ENCODE measurements at regions not wholly inside any gene's neighbourhood (a gene's known extent, or its start where the extent isn't known, plus 50 kb on each side); places are given as distances from the start of the nearest gene placed in this dataset.

DNA sequence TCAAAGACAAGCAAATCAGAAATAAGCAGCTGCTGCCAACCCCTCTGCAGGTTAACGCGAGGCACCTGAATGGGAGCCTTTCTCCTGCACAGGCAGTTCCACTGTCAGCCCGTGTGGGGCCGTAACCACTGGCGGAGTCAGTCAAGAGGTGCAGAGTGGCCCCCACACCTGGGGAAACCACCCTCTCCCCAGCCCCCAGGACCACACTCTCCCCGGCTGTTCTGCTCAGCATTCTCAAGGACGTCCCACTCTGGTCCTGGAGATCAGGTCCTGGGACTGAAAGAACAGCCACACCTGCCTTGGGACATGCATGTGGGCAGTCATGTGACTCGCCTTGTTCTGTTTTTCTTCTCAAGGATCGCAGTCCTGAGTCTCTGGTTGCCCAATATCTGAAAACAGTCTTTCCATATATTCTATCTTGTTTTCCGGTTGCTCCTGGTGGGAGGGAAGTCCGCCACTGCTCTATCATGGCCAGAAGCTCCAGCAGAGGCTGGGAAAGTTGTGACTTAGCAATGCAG lies 252.5 kb downstream of the PTPRU start:
- no peak for DNase-seq
- Histone ChIP-seq H3K9me3 (ENCODE audit: low read length) (no peaks in the 10 kb centered on the region), H3K79me2 (ENCODE audit: low read length) (no peaks in the 10 kb centered on the region), H3K4me2 (ENCODE audit: low read depth, low read length, poor library complexity, severe bottlenecking) (no peak overlapping the region), H3K27me3 (ENCODE audit: low read length) (no peaks in the 10 kb centered on the region), H4K20me1 (ENCODE audit: insufficient read depth, low read depth, low read length) (no peaks in the 10 kb centered on the region), H3K9me2 (replicated peaks; ENCODE audit: insufficient read depth, low read length) (no peaks in the 10 kb centered on the region), H3K4me3 (ENCODE audit: low read length) (no peak overlapping the region), H3K27ac (ENCODE audit: low read length) (no peak overlapping the region), H3K36me3 (ENCODE audit: insufficient read depth, low read length) (no peaks in the 10 kb centered on the region), H3K4me1 (ENCODE audit: low read length) (no peaks in the 10 kb centered on the region), H2AFZ (ENCODE audit: low read length) (no peak overlapping the region), H3K9ac (ENCODE audit: low read length) (no peak overlapping the region)

DNA sequence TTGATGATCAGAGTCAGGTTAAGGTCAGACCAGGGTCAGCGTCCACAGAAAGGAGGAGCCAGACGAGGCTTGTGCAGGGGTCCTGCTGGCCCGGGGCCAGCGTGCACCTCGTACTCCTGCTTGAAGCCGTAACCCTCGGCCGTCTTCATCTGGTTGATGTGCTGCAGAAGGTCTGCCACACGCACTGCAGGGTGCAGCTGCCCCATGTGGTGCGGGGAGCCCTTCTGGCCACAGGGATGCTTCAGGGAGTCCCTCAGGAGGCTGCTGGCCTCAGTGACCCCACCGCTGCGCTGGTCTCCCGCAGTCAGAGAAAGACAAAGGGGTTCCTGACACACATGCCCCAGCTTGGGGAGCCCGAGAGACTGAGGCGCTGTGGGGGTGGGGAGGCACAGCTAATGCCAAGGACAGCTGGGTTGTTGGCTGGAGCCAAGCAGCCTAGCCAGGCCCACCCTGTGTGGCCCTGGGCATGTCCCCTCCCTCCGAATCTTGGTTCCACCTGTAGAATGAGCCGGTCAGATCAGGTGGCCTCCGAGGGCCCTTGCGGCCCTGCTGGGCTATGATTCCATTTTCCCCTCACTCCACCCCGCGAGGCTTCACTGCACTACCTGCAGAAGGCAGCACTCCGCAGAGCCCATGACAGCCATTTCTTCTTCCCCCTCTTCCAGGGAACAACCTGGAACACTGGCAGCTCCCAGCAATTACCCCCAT lies 251.9 kb downstream of the PTPRU start:
- no peak overlapping the region for H3K4me2 ChIP-seq (ENCODE audit: low read depth, low read length, poor library complexity, severe bottlenecking)
- no peaks in the 10 kb centered on the region for H3K36me3 ChIP-seq (ENCODE audit: insufficient read depth, low read length)
- no peaks in the 10 kb centered on the region for H3K27me3 ChIP-seq (ENCODE audit: low read length)
- DNase-seq, result no peak
- no peaks in the 10 kb centered on the region for H3K9me2 ChIP-seq (replicated peaks; ENCODE audit: insufficient read depth, low read length)
- no peaks in the 10 kb centered on the region for H3K4me1 ChIP-seq (ENCODE audit: low read length)
- H3K27ac ChIP-seq (ENCODE audit: low read length), result no peak overlapping the region
- no peaks in the 10 kb centered on the region for H4K20me1 ChIP-seq (ENCODE audit: insufficient read depth, low read depth, low read length)
- H3K4me3 ChIP-seq (ENCODE audit: low read length), result no peak overlapping the region
- H3K9ac ChIP-seq (ENCODE audit: low read length), result no peak overlapping the region
- H3K79me2 ChIP-seq (ENCODE audit: low read length), result no peaks in the 10 kb centered on the region
- H2AFZ ChIP-seq (ENCODE audit: low read length), result no peak overlapping the region
- no peaks in the 10 kb centered on the region for H3K9me3 ChIP-seq (ENCODE audit: low read length)

DNA sequence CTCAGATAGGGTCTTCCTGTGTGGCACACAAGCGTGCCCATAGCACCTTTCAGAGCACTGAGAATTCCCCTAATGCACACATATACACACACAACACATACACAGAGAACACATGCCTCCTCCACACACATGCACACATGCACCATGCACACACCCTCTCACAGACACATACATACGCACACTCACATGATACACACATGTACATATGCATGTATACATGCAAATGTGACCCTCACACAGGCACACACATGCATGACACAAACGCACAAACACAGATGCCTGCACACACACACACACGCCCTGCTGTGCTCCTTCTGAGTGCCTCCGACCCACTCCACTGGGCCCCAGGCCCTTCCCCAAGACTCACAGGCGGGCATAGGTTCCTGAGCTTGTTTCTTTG lies 251.0 kb downstream of the PTPRU start:
- H3K9ac ChIP-seq (ENCODE audit: low read length), result no peak overlapping the region
- H3K4me3 ChIP-seq (ENCODE audit: low read length), result no peak overlapping the region
- H2AFZ ChIP-seq (ENCODE audit: low read length), result no peak overlapping the region
- H3K4me1 ChIP-seq (ENCODE audit: low read length), result no peaks in the 10 kb centered on the region
- no peaks in the 10 kb centered on the region for H3K79me2 ChIP-seq (ENCODE audit: low read length)
- no peak overlapping the region for H3K27ac ChIP-seq (ENCODE audit: low read length)
- no peaks in the 10 kb centered on the region for H4K20me1 ChIP-seq (ENCODE audit: insufficient read depth, low read depth, low read length)
- no peak overlapping the region for H3K4me2 ChIP-seq (ENCODE audit: low read depth, low read length, poor library complexity, severe bottlenecking)
- no peaks in the 10 kb centered on the region for H3K9me2 ChIP-seq (replicated peaks; ENCODE audit: insufficient read depth, low read length)
- H3K27me3 ChIP-seq (ENCODE audit: low read length), result no peaks in the 10 kb centered on the region
- no peaks in the 10 kb centered on the region for H3K9me3 ChIP-seq (ENCODE audit: low read length)
- DNase-seq, result no peak
- H3K36me3 ChIP-seq (ENCODE audit: insufficient read depth, low read length), result no peaks in the 10 kb centered on the region

DNA sequence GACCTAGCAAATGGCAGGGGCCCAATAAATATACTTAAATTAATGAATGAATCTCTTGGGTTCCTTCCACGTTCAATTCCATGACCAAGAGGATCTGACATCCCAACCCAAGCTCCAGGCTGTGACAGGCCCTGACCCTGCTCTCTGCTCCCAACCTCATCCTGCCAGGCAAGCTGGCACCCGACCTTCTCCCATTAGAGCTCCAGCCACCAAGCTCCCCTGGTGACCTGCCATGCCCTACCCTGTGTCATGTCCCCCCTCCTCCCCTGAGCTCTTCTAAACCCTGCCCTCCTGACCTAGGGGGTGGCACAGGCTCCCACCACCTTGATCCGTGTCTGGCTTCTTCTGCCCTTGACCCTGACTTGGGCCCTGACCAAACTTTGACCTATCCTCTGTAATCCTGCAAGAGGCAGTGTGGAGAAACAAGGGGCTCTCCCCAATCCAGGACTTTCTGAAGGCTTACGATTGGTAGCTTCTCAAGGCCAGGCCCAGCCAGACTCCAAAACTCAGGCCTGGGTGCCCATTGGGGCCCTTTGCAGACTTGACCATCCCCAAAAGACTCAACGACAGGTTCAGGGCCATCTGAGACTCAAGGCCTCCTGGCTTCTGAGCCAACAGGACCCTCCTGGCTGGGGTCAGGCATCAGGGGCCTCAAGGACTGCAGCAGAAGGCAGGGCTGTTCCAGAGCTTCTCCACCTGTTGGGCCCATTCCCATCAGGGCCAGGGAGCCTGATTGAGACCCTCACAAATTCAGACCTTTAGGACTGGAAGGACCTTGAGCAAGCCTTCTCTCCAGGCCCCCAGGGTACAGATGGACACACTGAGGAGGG lies 249.0 kb downstream of the PTPRU start:
- H3K4me3 ChIP-seq (ENCODE audit: low read length), result no peak overlapping the region
- H4K20me1 ChIP-seq (ENCODE audit: insufficient read depth, low read depth, low read length), result no peaks in the 10 kb centered on the region
- no peak overlapping the region for H2AFZ ChIP-seq (ENCODE audit: low read length)
- H3K4me1 ChIP-seq (ENCODE audit: low read length), result no peaks in the 10 kb centered on the region
- H3K4me2 ChIP-seq (ENCODE audit: low read depth, low read length, poor library complexity, severe bottlenecking), result no peak overlapping the region
- no peaks in the 10 kb centered on the region for H3K9me3 ChIP-seq (ENCODE audit: low read length)
- H3K9me2 ChIP-seq (replicated peaks; ENCODE audit: insufficient read depth, low read length), result no peaks in the 10 kb centered on the region
- no peaks in the 10 kb centered on the region for H3K27me3 ChIP-seq (ENCODE audit: low read length)
- no peak for DNase-seq
- H3K36me3 ChIP-seq (ENCODE audit: insufficient read depth, low read length), result no peaks in the 10 kb centered on the region
- H3K79me2 ChIP-seq (ENCODE audit: low read length), result no peaks in the 10 kb centered on the region
- H3K9ac ChIP-seq (ENCODE audit: low read length), result no peak overlapping the region
- no peak overlapping the region for H3K27ac ChIP-seq (ENCODE audit: low read length)

DNA sequence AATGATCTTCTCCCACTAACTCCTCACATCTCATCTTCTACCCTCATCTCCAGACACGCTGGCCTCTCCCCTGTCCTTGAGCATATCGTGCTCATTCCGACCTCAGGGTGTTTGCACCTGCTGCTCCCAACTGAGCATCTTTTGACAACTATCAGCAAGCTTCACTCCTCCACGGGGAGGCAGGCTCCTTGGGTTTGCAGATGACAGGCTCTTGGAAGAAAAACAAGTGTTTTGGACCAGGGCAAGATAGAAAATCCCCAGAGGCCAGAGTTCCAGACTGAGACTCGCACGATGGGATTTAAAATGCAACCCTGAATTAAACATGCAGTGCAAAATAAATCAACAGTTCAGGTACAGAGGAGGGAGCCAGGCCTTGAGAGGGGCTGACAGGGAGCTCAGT lies 246.7 kb downstream of the PTPRU start:
- no peaks in the 10 kb centered on the region for H4K20me1 ChIP-seq (ENCODE audit: insufficient read depth, low read depth, low read length)
- H3K4me1 ChIP-seq (ENCODE audit: low read length), result no peaks in the 10 kb centered on the region
- no peaks in the 10 kb centered on the region for H3K36me3 ChIP-seq (ENCODE audit: insufficient read depth, low read length)
- H3K79me2 ChIP-seq (ENCODE audit: low read length), result no peaks in the 10 kb centered on the region
- no peaks in the 10 kb centered on the region for H3K27me3 ChIP-seq (ENCODE audit: low read length)
- H3K4me2 ChIP-seq (ENCODE audit: low read depth, low read length, poor library complexity, severe bottlenecking), result no peak overlapping the region
- no peaks in the 10 kb centered on the region for H3K9me2 ChIP-seq (replicated peaks; ENCODE audit: insufficient read depth, low read length)
- H3K9ac ChIP-seq (ENCODE audit: low read length), result no peak overlapping the region
- H3K4me3 ChIP-seq (ENCODE audit: low read length), result no peak overlapping the region
- H3K27ac ChIP-seq (ENCODE audit: low read length), result no peak overlapping the region
- H3K9me3 ChIP-seq (ENCODE audit: low read length), result no peaks in the 10 kb centered on the region
- no peak overlapping the region for H2AFZ ChIP-seq (ENCODE audit: low read length)
- DNase-seq, result no peak

DNA sequence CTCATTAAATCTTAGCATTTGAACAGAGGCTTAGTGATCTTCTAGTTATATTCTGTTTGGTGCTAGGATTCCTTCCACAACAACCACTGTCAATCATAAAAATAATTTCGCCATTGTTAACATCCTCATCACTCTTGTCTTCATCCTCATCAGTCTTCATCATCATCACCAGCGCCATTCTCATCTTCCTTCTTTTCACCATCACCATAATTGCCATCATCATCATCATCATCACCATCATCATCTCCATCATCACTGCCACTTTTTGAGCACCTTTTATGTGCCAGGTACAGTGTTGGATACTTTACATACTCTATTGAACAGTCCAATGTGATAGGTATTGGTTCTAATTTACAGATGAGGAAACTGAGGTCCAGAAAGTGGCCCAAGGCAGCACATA lies 245.7 kb downstream of the PTPRU start:
- Histone ChIP-seq H3K79me2 (ENCODE audit: low read length) (no peaks in the 10 kb centered on the region), H3K4me3 (ENCODE audit: low read length) (no peak overlapping the region), H4K20me1 (ENCODE audit: insufficient read depth, low read depth, low read length) (no peaks in the 10 kb centered on the region), H3K36me3 (ENCODE audit: insufficient read depth, low read length) (no peaks in the 10 kb centered on the region), H3K27ac (ENCODE audit: low read length) (no peak overlapping the region), H3K4me1 (ENCODE audit: low read length) (no peaks in the 10 kb centered on the region), H3K9ac (ENCODE audit: low read length) (no peak overlapping the region), H3K9me3 (ENCODE audit: low read length) (no peaks in the 10 kb centered on the region), H3K4me2 (ENCODE audit: low read depth, low read length, poor library complexity, severe bottlenecking) (no peak overlapping the region), H3K9me2 (replicated peaks; ENCODE audit: insufficient read depth, low read length) (no peaks in the 10 kb centered on the region), H3K27me3 (ENCODE audit: low read length) (no peaks in the 10 kb centered on the region), H2AFZ (ENCODE audit: low read length) (no peak overlapping the region)
- no peak for DNase-seq

DNA sequence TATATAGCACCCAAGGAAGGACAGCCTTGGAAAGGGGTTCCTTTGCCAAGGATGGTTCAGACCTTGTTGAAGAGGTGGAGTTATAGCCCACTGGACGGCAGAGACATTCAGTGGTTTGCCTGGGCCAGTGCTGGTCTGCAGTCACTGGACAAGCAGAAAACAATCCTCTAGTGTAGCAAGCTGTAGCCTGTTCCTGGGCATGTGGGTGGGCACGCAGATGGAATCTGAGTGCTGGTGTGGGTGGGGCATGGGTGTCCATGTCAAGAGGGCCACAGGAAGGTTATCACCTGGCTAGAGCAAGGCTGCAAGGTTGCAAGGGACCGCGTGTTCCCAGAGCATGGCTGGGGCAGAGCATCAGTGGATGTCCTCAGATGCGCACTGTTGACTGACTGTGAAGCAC lies 244.7 kb downstream of the PTPRU start:
- no peaks in the 10 kb centered on the region for H3K79me2 ChIP-seq (ENCODE audit: low read length)
- no peak overlapping the region for H3K4me3 ChIP-seq (ENCODE audit: low read length)
- no peaks in the 10 kb centered on the region for H3K9me3 ChIP-seq (ENCODE audit: low read length)
- H3K4me1 ChIP-seq (ENCODE audit: low read length), result no peaks in the 10 kb centered on the region
- H3K27me3 ChIP-seq (ENCODE audit: low read length), result no peaks in the 10 kb centered on the region
- no peak overlapping the region for H3K27ac ChIP-seq (ENCODE audit: low read length)
- no peak overlapping the region for H3K9ac ChIP-seq (ENCODE audit: low read length)
- no peak overlapping the region for H3K4me2 ChIP-seq (ENCODE audit: low read depth, low read length, poor library complexity, severe bottlenecking)
- no peaks in the 10 kb centered on the region for H3K36me3 ChIP-seq (ENCODE audit: insufficient read depth, low read length)
- no peak for DNase-seq
- H3K9me2 ChIP-seq (replicated peaks; ENCODE audit: insufficient read depth, low read length), result no peaks in the 10 kb centered on the region
- H4K20me1 ChIP-seq (ENCODE audit: insufficient read depth, low read depth, low read length), result no peaks in the 10 kb centered on the region
- H2AFZ ChIP-seq (ENCODE audit: low read length), result no peak overlapping the region

DNA sequence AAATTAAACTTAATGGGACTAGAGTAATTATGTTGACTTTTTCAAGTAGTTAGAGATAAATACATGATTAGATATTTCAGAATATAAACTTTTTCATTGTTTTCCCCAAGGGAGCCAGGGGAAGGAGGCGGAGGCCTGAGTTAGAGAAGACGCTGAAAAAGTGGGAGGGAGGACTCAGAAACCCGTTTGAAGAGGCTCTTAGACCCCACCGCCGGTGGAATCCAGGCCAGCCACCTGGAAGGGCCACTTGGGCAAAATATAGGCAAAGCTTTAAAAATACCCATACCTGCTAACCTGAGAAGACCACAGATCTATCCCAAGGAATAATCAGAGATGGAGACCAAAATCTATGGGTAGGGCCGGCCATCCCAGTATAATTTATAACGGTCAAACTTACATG lies 242.6 kb downstream of the PTPRU start:
- no peaks in the 10 kb centered on the region for H3K79me2 ChIP-seq (ENCODE audit: low read length)
- no peaks in the 10 kb centered on the region for H3K9me2 ChIP-seq (replicated peaks; ENCODE audit: insufficient read depth, low read length)
- no peak overlapping the region for H3K27ac ChIP-seq (ENCODE audit: low read length)
- H3K9ac ChIP-seq (ENCODE audit: low read length), result no peak overlapping the region
- H3K27me3 ChIP-seq (ENCODE audit: low read length), result no peaks in the 10 kb centered on the region
- H4K20me1 ChIP-seq (ENCODE audit: insufficient read depth, low read depth, low read length), result no peaks in the 10 kb centered on the region
- H3K36me3 ChIP-seq (ENCODE audit: insufficient read depth, low read length), result no peaks in the 10 kb centered on the region
- no peaks in the 10 kb centered on the region for H3K9me3 ChIP-seq (ENCODE audit: low read length)
- H3K4me1 ChIP-seq (ENCODE audit: low read length), result no peaks in the 10 kb centered on the region
- no peak overlapping the region for H3K4me3 ChIP-seq (ENCODE audit: low read length)
- no peak for DNase-seq
- no peak overlapping the region for H3K4me2 ChIP-seq (ENCODE audit: low read depth, low read length, poor library complexity, severe bottlenecking)
- no peak overlapping the region for H2AFZ ChIP-seq (ENCODE audit: low read length)
